ENCODE measurements at regions not wholly inside any gene's neighbourhood (a gene's known extent, or its start where the extent isn't known, plus 50 kb on each side); places are given as distances from the start of the nearest gene placed in this dataset.

GRCh38 chr10:84075226-84076046, 63.9 kb upstream of the GHITM start:
- DNase-seq: no peak

- DNase-seq: no peak
These were observed 63.3 kb upstream of the GHITM start for GRCh38 chr10:84076047-84076388.

DNA sequence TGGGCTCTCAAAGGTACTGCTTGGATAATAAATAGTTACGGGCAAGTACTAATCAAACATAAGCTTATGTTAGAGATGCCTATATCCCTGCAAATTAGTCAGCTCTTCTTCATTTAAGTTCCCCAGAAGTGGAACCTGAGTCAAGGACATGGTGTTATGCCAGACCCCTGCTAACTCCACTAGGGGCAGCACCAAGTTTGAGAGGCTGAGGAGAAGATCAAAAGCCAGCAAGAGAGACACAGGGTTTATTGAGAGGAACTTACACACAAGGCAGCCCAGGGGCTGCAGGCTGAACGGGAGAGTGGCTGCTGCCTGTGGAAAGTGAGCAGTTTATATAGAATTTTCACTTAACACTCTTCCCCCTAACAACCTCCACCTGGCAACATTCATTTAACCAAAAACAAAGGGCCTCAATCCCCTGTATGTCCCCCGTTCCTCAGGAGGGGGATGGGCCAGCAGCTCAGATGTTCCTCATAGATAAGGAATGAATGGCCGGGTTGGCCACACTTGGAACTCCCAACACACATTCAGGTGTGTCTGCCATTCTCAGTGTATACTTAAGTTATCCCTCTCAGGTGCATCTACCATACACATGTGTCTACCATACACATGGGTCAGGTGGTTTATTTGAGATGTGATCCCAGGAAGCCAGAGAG, 62.6 kb upstream of the GHITM start:
- DNase-seq: no peak

DNA sequence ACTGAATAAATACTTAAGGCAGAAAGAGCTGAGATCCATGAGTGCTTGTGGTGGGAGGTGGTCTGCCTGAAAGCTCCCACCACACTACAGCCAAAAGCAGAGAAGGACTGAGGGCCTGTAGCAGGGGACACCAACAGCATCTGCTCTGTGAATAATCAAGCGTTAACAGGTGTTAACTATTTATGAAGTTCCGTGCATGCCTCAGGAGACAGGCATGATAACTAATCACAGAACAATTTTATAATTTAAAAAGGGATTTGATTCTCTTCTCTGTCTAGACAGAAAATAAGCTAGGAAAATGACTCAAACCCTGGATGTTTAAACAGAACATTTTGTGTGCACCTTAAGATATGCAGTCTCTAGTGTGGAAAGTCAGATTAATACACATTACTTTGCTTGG, 61.5 kb upstream of the GHITM start:
- no peak for DNase-seq

DNA sequence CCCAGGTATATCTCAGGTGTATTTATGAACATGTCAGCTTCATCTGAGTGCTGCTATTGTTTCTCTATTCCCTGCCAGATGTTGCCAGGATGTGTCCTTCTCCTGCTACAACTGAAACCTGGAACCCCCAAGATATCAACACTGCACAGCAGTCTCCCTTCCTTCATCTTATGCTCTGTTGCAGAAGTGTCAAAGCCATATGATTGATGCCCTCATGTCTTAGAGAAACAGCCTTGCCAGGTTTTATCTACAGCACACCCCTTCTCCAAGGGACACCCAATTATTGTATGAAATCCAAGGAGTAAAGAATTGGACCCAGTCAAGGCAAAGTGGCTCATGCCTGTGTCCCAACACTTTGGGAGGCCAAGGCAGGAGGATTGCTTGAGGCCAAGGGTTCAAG, 60.5 kb upstream of the GHITM start:
- no peak for DNase-seq

GRCh38 chr10:84084342-84084741, 55.0 kb upstream of the GHITM start:
- no peak for DNase-seq

GRCh38 chr10:84087202-84087601, 52.1 kb upstream of the GHITM start:
- DNase-seq: no peak

DNA sequence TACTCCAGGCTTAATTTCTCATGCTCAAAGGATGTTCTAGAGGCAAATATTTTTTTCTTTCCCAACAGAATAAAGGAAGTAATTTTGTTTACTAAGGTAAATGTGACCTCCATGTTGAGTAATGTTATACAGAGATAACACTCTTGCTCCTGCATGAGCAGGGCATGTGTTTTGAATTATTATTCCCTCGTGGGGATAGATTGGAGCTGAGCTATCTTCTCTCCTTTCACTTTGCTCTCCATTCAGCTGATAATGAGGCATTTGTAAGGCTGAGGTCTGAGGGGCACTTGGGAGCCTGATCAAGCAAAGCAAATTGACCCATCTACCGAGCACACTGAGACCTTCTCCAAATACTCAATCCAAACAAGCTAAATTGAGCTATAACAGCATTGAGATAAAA, 50.7 kb upstream of the GHITM start:
- no peak for DNase-seq

DNA sequence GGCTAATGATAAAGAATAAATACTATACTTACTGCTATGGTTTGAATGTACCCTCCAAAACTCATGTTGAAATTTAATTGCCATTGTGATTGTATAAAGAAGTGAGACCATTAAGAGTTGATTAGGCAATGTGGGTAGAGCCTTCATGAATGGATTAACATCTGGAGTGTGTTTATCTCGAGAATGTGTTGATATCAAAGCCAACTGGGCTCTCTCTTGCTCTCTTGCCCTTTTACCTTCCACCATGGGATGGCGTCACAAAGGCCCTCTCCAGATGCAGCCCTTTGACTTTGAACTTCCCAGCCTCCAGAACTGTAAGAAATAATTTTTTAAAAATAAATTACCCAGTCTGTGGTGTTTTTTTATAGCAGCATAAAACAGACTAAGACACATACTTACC, 50.1 kb upstream of the GHITM start:
- DNase-seq: no peak
